GM23338 (cell line): ENCODE measurements at regions not wholly inside any gene's neighbourhood (a gene's known extent, or its start where the extent isn't known, plus 50 kb on each side); places are given as distances from the start of the nearest gene placed in this dataset.

Experiments used
- CREB1 ChIP-seq: fragments of 250-450 bp; sonication (Bioruptor Pico); IDR thresholded peaks from 2 replicates; pipeline ENCODE4 v1.5.0; 2020; ENCODE audit warnings: low read depth, mild to moderate bottlenecking, moderate library complexity
- EZH2 ChIP-seq: fragments of 200-600 bp; sonication (generic); IDR thresholded peaks from one replicate; pipeline ENCODE4 v1.8.0; 2017; ENCODE audit warnings: antibody characterized with exemption, mild to moderate bottlenecking, low read depth; ENCODE audit not compliant: unreplicated experiment
- EZH2phosphoT487 ChIP-seq: fragments of 200-600 bp; sonication (generic); IDR thresholded peaks from one replicate; pipeline ENCODE4 v1.8.1; 2018; ENCODE audit warnings: antibody characterized with exemption; ENCODE audit not compliant: unreplicated experiment
- NANOG ChIP-seq: IDR thresholded peaks from 2 replicates; pipeline ENCODE4 v1.6.1; 2016; ENCODE audit warnings: antibody characterized with exemption, borderline replicate concordance
- POLR2AphosphoS5 ChIP-seq: IDR thresholded peaks from 2 replicates; pipeline ENCODE4 v1.6.1; 2016; ENCODE audit warnings: antibody characterized with exemption, low read depth
- REST ChIP-seq: IDR thresholded peaks from one replicate; pipeline ENCODE4 v1.6.1; 2018; ENCODE audit warnings: antibody characterized with exemption; ENCODE audit not compliant: unreplicated experiment
- STAT1 ChIP-seq: IDR thresholded peaks from one replicate; pipeline ENCODE4 v1.6.1; 2016; ENCODE audit warnings: antibody characterized with exemption; ENCODE audit not compliant: unreplicated experiment
- ZNF114 ChIP-seq: fragments of 250-450 bp; sonication (Bioruptor Pico); IDR thresholded peaks from 2 replicates; pipeline ENCODE4 v1.5.0; 2020; ENCODE audit warnings: mild to moderate bottlenecking, moderate library complexity
- ZNF462 ChIP-seq: fragments of 250-450 bp; sonication (Bioruptor Pico); IDR thresholded peaks from 2 replicates; pipeline ENCODE4 v1.5.0; 2020; ENCODE audit warnings: mild to moderate bottlenecking, moderate library complexity

GRCh38 chr3:174505266-174505665 is 353.9 kb upstream of the NAALADL2 start (continued):
- TF ChIP-seq ZNF462 (CRISPR knock-in tag) = no peak
- TF ChIP-seq POLR2AphosphoS5 = no peak
- no peak for TF ChIP-seq STAT1
- TF ChIP-seq ZNF114 = no peak
- no peak for TF ChIP-seq EZH2phosphoT487
- no peak for TF ChIP-seq CREB1 (CRISPR knock-in tag)
- no peak for TF ChIP-seq NANOG
- TF ChIP-seq REST = no peak
- no peak for TF ChIP-seq EZH2
